ENCODE measurements at regions not wholly inside any gene's neighbourhood (a gene's known extent, or its start where the extent isn't known, plus 50 kb on each side); places are given as distances from the start of the nearest gene placed in this dataset.

DNA sequence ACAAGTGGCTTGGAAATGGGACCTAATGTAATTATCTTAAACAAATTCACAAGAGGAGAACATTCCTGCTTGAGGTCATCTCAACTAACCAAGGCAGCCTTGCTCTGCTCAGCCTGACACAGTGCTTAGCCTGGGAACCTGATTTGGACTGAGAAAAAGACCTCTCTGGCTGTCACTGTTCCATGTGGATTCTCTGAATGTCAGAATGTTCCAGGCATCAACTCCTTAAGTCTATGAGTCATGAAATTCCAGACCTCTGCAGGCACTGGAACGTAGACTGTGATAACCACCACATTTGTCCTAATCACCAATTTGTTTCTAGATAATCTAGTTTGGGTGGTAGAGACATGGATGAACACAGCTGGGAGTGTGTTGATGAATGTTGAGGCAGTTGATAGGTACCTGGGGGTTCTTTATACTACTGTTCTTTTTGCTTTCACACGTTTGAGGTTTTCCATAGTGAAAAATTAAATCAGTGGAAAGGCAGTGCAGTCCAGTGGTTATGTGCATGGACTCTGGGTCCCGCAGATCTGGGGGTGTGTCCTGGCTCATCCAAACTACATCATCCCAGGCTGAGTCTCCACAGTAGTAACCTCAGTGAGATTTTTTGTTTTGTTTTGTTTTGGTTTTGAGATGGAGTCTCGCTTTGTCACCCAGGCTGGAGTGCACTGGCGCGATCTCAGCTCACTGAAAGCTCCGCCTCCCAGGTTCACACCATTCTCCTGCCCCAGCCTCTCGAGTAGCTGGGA lies 269.6 kb downstream of the MN1 start:
- no peaks in the 10 kb centered on the region for H3K79me2 ChIP-seq (ENCODE audit: control insufficient read depth, insufficient read depth, low read length)
- H2AK5ac ChIP-seq (ENCODE audit: low read length), result no peak overlapping the region
- no peaks in the 10 kb centered on the region for H3K27me3 ChIP-seq (ENCODE audit: insufficient read depth, low read length, poor library complexity)
- no peak overlapping the region for H2BK5ac ChIP-seq (ENCODE audit: low read length)
- H3K23ac ChIP-seq (ENCODE audit: low read length), result no peak overlapping the region
- no peak overlapping the region for H4K5ac ChIP-seq (ENCODE audit: low read length)
- H3K79me1 ChIP-seq (ENCODE audit: low read length), result no peaks in the 10 kb centered on the region
- no peak overlapping the region for H2BK15ac ChIP-seq (replicated peaks; ENCODE audit: low read depth)
- no peaks in the 10 kb centered on the region for H3K4me1 ChIP-seq (ENCODE audit: control insufficient read depth, low read depth, low read length)
- no peaks in the 10 kb centered on the region for H3K36me3 ChIP-seq (ENCODE audit: control insufficient read depth, insufficient read depth, low read length)
- H4K8ac ChIP-seq (ENCODE audit: low read depth, low read length), result no peak overlapping the region
- peak; percentile 86 for DNase-seq
- no peak overlapping the region for H3K27ac ChIP-seq (ENCODE audit: low read depth, low read length)
- H3K9ac ChIP-seq (ENCODE audit: low read length), result no peak overlapping the region
- WGBS (ENCODE audit: extremely low coverage, insufficient coverage, low lambda C conversion rate), result no CpG with 5 or more reads among the region's 8 CpGs
- H3K18ac ChIP-seq (ENCODE audit: low read length), result no peak overlapping the region
- no peak overlapping the region for H3K56ac ChIP-seq (ENCODE audit: low read length)
- no peak overlapping the region for H3K4ac ChIP-seq (ENCODE audit: low read depth, low read length)
- H2BK120ac ChIP-seq (ENCODE audit: low read depth, low read length), result no peak overlapping the region
- no peak overlapping the region for H3K4me2 ChIP-seq (ENCODE audit: low read length)
- no peak overlapping the region for H3K4me3 ChIP-seq (ENCODE audit: low read length)

DNA sequence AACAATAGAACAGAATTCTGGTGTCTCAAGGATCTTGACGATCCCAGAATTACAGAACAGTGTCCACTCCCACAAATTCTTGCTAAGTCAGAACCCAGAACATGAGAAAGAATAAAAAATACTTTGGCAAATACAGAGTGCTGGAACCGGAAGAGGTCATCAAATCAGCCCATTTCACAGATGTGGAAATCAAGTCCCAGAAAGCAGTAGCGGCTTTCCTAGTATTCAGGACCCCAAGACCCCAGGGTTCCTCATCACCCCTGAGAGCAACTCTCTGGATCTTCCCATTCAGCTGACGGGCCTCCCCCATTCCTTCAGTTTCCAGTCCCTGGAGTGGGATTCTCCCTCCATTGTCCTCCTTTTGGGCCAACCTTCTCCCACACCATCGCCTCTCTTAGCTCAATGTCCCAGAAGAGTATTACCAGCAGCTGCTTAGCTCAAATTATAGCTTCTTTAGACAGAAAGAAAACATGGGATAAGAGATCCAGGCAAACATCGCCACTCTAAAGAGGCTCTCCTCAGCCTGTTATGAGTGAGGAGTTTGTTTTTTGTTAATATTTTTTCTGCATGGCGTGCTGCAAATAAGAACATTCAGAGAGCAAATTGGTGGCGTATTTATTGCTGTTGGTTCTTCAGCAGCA lies 268.3 kb downstream of the MN1 start:
- Histone ChIP-seq H3K23ac (ENCODE audit: low read length) (no peak overlapping the region), H3K18ac (ENCODE audit: low read length) (no peak overlapping the region), H2BK5ac (ENCODE audit: low read length) (no peak overlapping the region), H4K5ac (ENCODE audit: low read length) (no peak overlapping the region), H3K4me1 (ENCODE audit: control insufficient read depth, low read depth, low read length) (no peaks in the 10 kb centered on the region), H3K4me2 (ENCODE audit: low read length) (no peak overlapping the region), H2AK5ac (ENCODE audit: low read length) (no peak overlapping the region), H3K27me3 (ENCODE audit: insufficient read depth, low read length, poor library complexity) (no peaks in the 10 kb centered on the region), H3K4ac (ENCODE audit: low read depth, low read length) (no peak overlapping the region), H3K4me3 (ENCODE audit: low read length) (no peak overlapping the region), H3K79me1 (ENCODE audit: low read length) (no peaks in the 10 kb centered on the region), H3K56ac (ENCODE audit: low read length) (no peak overlapping the region), H3K79me2 (ENCODE audit: control insufficient read depth, insufficient read depth, low read length) (no peaks in the 10 kb centered on the region), H3K9ac (ENCODE audit: low read length) (no peak overlapping the region), H4K8ac (ENCODE audit: low read depth, low read length) (no peak overlapping the region), H3K36me3 (ENCODE audit: control insufficient read depth, insufficient read depth, low read length) (no peaks in the 10 kb centered on the region), H2BK15ac (replicated peaks; ENCODE audit: low read depth) (no peak overlapping the region), H2BK120ac (ENCODE audit: low read depth, low read length) (no peak overlapping the region), H3K27ac (ENCODE audit: low read depth, low read length) (no peak overlapping the region)
- no peak for DNase-seq
- no CpG with 5 or more reads among the region's 8 CpGs for WGBS (ENCODE audit: extremely low coverage, insufficient coverage, low lambda C conversion rate)

GRCh38 chr22:27534720-27535125 lies 266.8 kb downstream of the MN1 start:
- Histone ChIP-seq H3K56ac (ENCODE audit: low read length) (no peak overlapping the region), H3K18ac (ENCODE audit: low read length) (no peak overlapping the region), H4K8ac (ENCODE audit: low read depth, low read length) (no peak overlapping the region), H3K36me3 (ENCODE audit: control insufficient read depth, insufficient read depth, low read length) (no peaks in the 10 kb centered on the region), H3K4me1 (ENCODE audit: control insufficient read depth, low read depth, low read length) (no peaks in the 10 kb centered on the region), H3K27me3 (ENCODE audit: insufficient read depth, low read length, poor library complexity) (no peaks in the 10 kb centered on the region), H3K79me2 (ENCODE audit: control insufficient read depth, insufficient read depth, low read length) (no peaks in the 10 kb centered on the region), H2BK15ac (replicated peaks; ENCODE audit: low read depth) (no peak overlapping the region), H3K9ac (ENCODE audit: low read length) (no peak overlapping the region), H3K4me3 (ENCODE audit: low read length) (no peak overlapping the region), H2AK5ac (ENCODE audit: low read length) (no peak overlapping the region), H4K5ac (ENCODE audit: low read length) (no peak overlapping the region), H3K4ac (ENCODE audit: low read depth, low read length) (no peak overlapping the region), H3K79me1 (ENCODE audit: low read length) (no peaks in the 10 kb centered on the region), H2BK120ac (ENCODE audit: low read depth, low read length) (no peak overlapping the region), H3K27ac (ENCODE audit: low read depth, low read length) (no peak overlapping the region), H3K23ac (ENCODE audit: low read length) (no peak overlapping the region), H3K4me2 (ENCODE audit: low read length) (no peak overlapping the region), H2BK5ac (ENCODE audit: low read length) (no peak overlapping the region)
- no peak for DNase-seq
- WGBS (ENCODE audit: extremely low coverage, insufficient coverage, low lambda C conversion rate), result no CpG with 5 or more reads among the region's 7 CpGs

- Histone ChIP-seq H3K56ac (ENCODE audit: low read length) (no peak overlapping the region), H4K8ac (ENCODE audit: low read depth, low read length) (no peak overlapping the region), H3K79me2 (ENCODE audit: control insufficient read depth, insufficient read depth, low read length) (no peaks in the 10 kb centered on the region), H3K23ac (ENCODE audit: low read length) (no peak overlapping the region), H2AK5ac (ENCODE audit: low read length) (no peak overlapping the region), H2BK15ac (replicated peaks; ENCODE audit: low read depth) (no peak overlapping the region), H3K4me1 (ENCODE audit: control insufficient read depth, low read depth, low read length) (no peaks in the 10 kb centered on the region), H3K4ac (ENCODE audit: low read depth, low read length) (no peak overlapping the region), H3K4me2 (ENCODE audit: low read length) (no peak overlapping the region), H3K27me3 (ENCODE audit: insufficient read depth, low read length, poor library complexity) (no peaks in the 10 kb centered on the region), H3K79me1 (ENCODE audit: low read length) (no peaks in the 10 kb centered on the region), H3K27ac (ENCODE audit: low read depth, low read length) (no peak overlapping the region), H2BK120ac (ENCODE audit: low read depth, low read length) (no peak overlapping the region), H3K18ac (ENCODE audit: low read length) (no peak overlapping the region), H3K36me3 (ENCODE audit: control insufficient read depth, insufficient read depth, low read length) (no peaks in the 10 kb centered on the region), H3K4me3 (ENCODE audit: low read length) (no peak overlapping the region), H4K5ac (ENCODE audit: low read length) (no peak overlapping the region), H2BK5ac (ENCODE audit: low read length) (no peak overlapping the region), H3K9ac (ENCODE audit: low read length) (no peak overlapping the region)
- WGBS (ENCODE audit: extremely low coverage, insufficient coverage, low lambda C conversion rate), result no CpG with 5 or more reads among the region's 2 CpGs
- no peak for DNase-seq
These were observed 266.1 kb downstream of the MN1 start for GRCh38 chr22:27535452-27535851.

GRCh38 chr22:27537501-27537900 lies 264.1 kb downstream of the MN1 start:
- Histone ChIP-seq H3K36me3 (ENCODE audit: control insufficient read depth, insufficient read depth, low read length) (no peaks in the 10 kb centered on the region), H3K4me2 (ENCODE audit: low read length) (no peak overlapping the region), H3K4me3 (ENCODE audit: low read length) (no peak overlapping the region), H3K27me3 (ENCODE audit: insufficient read depth, low read length, poor library complexity) (no peaks in the 10 kb centered on the region), H3K18ac (ENCODE audit: low read length) (no peak overlapping the region), H3K4me1 (ENCODE audit: control insufficient read depth, low read depth, low read length) (no peaks in the 10 kb centered on the region), H3K79me1 (ENCODE audit: low read length) (no peaks in the 10 kb centered on the region), H3K4ac (ENCODE audit: low read depth, low read length) (no peak overlapping the region), H3K27ac (ENCODE audit: low read depth, low read length) (no peak overlapping the region), H2BK15ac (replicated peaks; ENCODE audit: low read depth) (no peak overlapping the region), H3K23ac (ENCODE audit: low read length) (no peak overlapping the region), H3K79me2 (ENCODE audit: control insufficient read depth, insufficient read depth, low read length) (no peaks in the 10 kb centered on the region), H3K56ac (ENCODE audit: low read length) (no peak overlapping the region), H3K9ac (ENCODE audit: low read length) (no peak overlapping the region), H2BK5ac (ENCODE audit: low read length) (no peak overlapping the region), H2AK5ac (ENCODE audit: low read length) (no peak overlapping the region), H4K5ac (ENCODE audit: low read length) (no peak overlapping the region), H2BK120ac (ENCODE audit: low read depth, low read length) (no peak overlapping the region), H4K8ac (ENCODE audit: low read depth, low read length) (no peak overlapping the region)
- no peak for DNase-seq
- whole genome bisulfite sequencing (ENCODE audit: extremely low coverage, insufficient coverage, low lambda C conversion rate), result no CpG with 5 or more reads among the region's 15 CpGs

Measured in mesendoderm (in vitro differentiated cells).